Type B pancreatic cell (in vitro differentiated cells): ENCODE measurements at regions not wholly inside any gene's neighbourhood (a gene's known extent, or its start where the extent isn't known, plus 50 kb on each side); places are given as distances from the start of the nearest gene placed in this dataset.

Source experiments
- DNase-seq: peaks from one replicate; pipeline ENCODE4 v3.0.0; 2021; ENCODE audit warnings: mixed read lengths; ENCODE audit not compliant: unreplicated experiment; ENCODE audit errors: extremely low spot score
- H3K27ac Mint-ChIP-seq: 2 replicates; pipeline ENCODE4 v1.8.0; 2021; ENCODE audit warnings: mild to moderate bottlenecking, mixed read lengths
- H3K27me3 Mint-ChIP-seq: 2 replicates; pipeline ENCODE4 v1.8.0; 2021; ENCODE audit warnings: mixed read lengths
- H3K36me3 Mint-ChIP-seq: 2 replicates; pipeline ENCODE4 v1.8.0; 2021; ENCODE audit warnings: mixed read lengths
- H3K4me1 Mint-ChIP-seq: one replicate; pipeline ENCODE4 v1.8.0; 2021; ENCODE audit warnings: mixed read lengths; ENCODE audit not compliant: unreplicated experiment
- H3K4me3 Mint-ChIP-seq: 2 replicates; pipeline ENCODE4 v1.8.0; 2021; ENCODE audit warnings: mild to moderate bottlenecking, mixed read lengths
- H3K9me3 Mint-ChIP-seq: 2 replicates; pipeline ENCODE4 v1.8.0; 2021; ENCODE audit warnings: mixed read lengths
- CTCF ChIP-seq: fragments of 200-600 bp; sonication (generic); conservative IDR thresholded peaks from 2 replicates; pipeline ENCODE4 v1.5.0; 2021; ENCODE audit warnings: antibody characterized with exemption, mild to moderate bottlenecking

- Mint-ChIP-seq H3K9me3 (no peaks in the 10 kb centered on the region), H3K4me1 (no peaks in the 10 kb centered on the region), H3K27me3 (no peaks in the 10 kb centered on the region), H3K36me3 (no peaks in the 10 kb centered on the region), H3K27ac (no peak overlapping the region), H3K4me3 (no peak overlapping the region)
- DNase-seq, result no peak
- TF ChIP-seq CTCF, result no peak
These were observed 1449.4 kb downstream of the CDH11 start for GRCh38 chr16:63672493-63672892.

GRCh38 chr16:63663155-63663554 lies 1458.7 kb downstream of the CDH11 start:
- H3K27me3 Mint-ChIP-seq, result no peaks in the 10 kb centered on the region
- H3K27ac Mint-ChIP-seq, result no peak overlapping the region
- no peak for TF ChIP-seq CTCF
- DNase-seq, result no peak
- no peaks in the 10 kb centered on the region for H3K9me3 Mint-ChIP-seq
- no peaks in the 10 kb centered on the region for H3K36me3 Mint-ChIP-seq
- no peaks in the 10 kb centered on the region for H3K4me1 Mint-ChIP-seq
- H3K4me3 Mint-ChIP-seq, result no peak overlapping the region

GRCh38 chr16:63655846-63656245 lies 1466.0 kb downstream of the CDH11 start:
- no peaks in the 10 kb centered on the region for H3K27me3 Mint-ChIP-seq
- no peak overlapping the region for H3K4me3 Mint-ChIP-seq
- H3K36me3 Mint-ChIP-seq, result no peaks in the 10 kb centered on the region
- H3K9me3 Mint-ChIP-seq, result no peaks in the 10 kb centered on the region
- no peaks in the 10 kb centered on the region for H3K4me1 Mint-ChIP-seq
- H3K27ac Mint-ChIP-seq, result no peak overlapping the region
- TF ChIP-seq CTCF, result no peak
- no peak for DNase-seq

GRCh38 chr16:63653044-63653839 lies 1468.6 kb downstream of the CDH11 start:
- Mint-ChIP-seq H3K36me3 (no peaks in the 10 kb centered on the region), H3K27me3 (no peaks in the 10 kb centered on the region), H3K9me3 (no peaks in the 10 kb centered on the region), H3K4me1 (no peaks in the 10 kb centered on the region), H3K4me3 (no peak overlapping the region), H3K27ac (no peak overlapping the region)
- no peak for TF ChIP-seq CTCF
- DNase-seq, result no peak

- H3K27ac Mint-ChIP-seq, result no peak overlapping the region
- no peaks in the 10 kb centered on the region for H3K36me3 Mint-ChIP-seq
- no peaks in the 10 kb centered on the region for H3K9me3 Mint-ChIP-seq
- H3K4me1 Mint-ChIP-seq, result no peaks in the 10 kb centered on the region
- no peak for DNase-seq
- no peak for TF ChIP-seq CTCF
- H3K27me3 Mint-ChIP-seq, result no peaks in the 10 kb centered on the region
- no peak overlapping the region for H3K4me3 Mint-ChIP-seq
These were observed 1469.8 kb downstream of the CDH11 start for GRCh38 chr16:63652091-63652490.
